ENCODE measurements at regions not wholly inside any gene's neighbourhood (a gene's known extent, or its start where the extent isn't known, plus 50 kb on each side); places are given as distances from the start of the nearest gene placed in this dataset.

DNA sequence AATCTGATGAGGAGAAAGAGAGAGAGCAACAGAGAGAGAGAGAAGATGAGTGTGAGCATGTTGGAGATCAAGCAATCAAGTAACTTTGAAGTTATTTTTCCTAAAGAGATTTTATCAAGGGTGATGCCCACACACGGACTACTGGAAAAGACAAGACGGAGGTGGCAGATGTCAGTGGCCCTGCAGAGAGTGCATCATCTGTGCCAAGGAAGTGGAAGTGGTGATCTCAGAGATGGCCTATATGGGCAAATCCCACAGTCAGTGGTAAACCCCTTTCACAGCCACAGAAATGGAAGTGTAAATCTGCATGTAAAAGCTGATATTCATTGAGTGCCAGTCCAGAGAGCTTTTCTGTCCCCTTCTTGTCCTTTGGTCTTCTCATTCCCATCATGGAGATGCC, 577.2 kb upstream of the AADAT start:
- no peaks in the 10 kb centered on the region for H3K9me1 ChIP-seq (replicated peaks; ENCODE audit: control insufficient read depth, extremely low read depth, insufficient read depth, low read length)
- no peaks in the 10 kb centered on the region for H3K4me1 ChIP-seq (ENCODE audit: control insufficient read depth, extremely low read depth, insufficient read depth, low read length)
- POLR2A ChIA-PET: no interaction called here
- dilution Hi-C loops (cut with MboI; ENCODE audit: extremely low pct_ligation_motif_present, low sequenced_read_pairs) (no loop called here), intact Hi-C loops (cut with micrococcal nuclease) (no loop called here)
- no TSS peak for BruUV-seq (replicated peaks)
- FAIRE-seq (no peak), DNase-seq (ENCODE audit: low read depth, low spot score) (no peak)
- H3K27ac ChIP-seq (ENCODE audit: insufficient read depth, low read depth, low read length): no peak overlapping the region
- H3K9me3 ChIP-seq (replicated peaks; ENCODE audit: control insufficient read depth, insufficient read depth, low read length): peaks cover 2% of the 10 kb centered on the region
- TF ChIP-seq EZH2 (IDR thresholded peaks at IDR 0.05; ENCODE audit: borderline replicate concordance, low read depth, low read length, severe bottlenecking) (no peak), POLR2AphosphoS5 (IDR thresholded peaks at IDR 0.05; ENCODE audit: insufficient read depth, low read depth, low read length) (no peak), MYC (IDR thresholded peaks at IDR 0.05; ENCODE audit: low read depth, low read length) (no peak), FOS (IDR thresholded peaks at IDR 0.05; ENCODE audit: borderline replicate concordance, insufficient read depth, low read length) (no peak), POLR2A (IDR thresholded peaks at IDR 0.05; ENCODE audit: low read depth, low read length) (no peak), JUN (IDR thresholded peaks at IDR 0.05; ENCODE audit: borderline replicate concordance, insufficient read depth, insufficient read length, low read depth) (no peak), GATA2 (IDR thresholded peaks at IDR 0.05; ENCODE audit: insufficient read depth, insufficient read length, low read depth, low read length) (no peak)
- TF ChIP-seq, protein P1, sequence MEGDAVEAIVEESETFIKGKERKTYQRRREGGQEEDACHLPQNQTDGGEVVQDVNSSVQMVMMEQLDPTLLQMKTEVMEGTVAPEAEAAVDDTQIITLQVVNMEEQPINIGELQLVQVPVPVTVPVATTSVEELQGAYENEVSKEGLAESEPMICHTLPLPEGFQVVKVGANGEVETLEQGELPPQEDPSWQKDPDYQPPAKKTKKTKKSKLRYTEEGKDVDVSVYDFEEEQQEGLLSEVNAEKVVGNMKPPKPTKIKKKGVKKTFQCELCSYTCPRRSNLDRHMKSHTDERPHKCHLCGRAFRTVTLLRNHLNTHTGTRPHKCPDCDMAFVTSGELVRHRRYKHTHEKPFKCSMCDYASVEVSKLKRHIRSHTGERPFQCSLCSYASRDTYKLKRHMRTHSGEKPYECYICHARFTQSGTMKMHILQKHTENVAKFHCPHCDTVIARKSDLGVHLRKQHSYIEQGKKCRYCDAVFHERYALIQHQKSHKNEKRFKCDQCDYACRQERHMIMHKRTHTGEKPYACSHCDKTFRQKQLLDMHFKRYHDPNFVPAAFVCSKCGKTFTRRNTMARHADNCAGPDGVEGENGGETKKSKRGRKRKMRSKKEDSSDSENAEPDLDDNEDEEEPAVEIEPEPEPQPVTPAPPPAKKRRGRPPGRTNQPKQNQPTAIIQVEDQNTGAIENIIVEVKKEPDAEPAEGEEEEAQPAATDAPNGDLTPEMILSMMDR (IDR thresholded peaks at IDR 0.05; ENCODE audit: extremely low read depth in 1 of 2, insufficient read depth in 1 of 2, low read depth in 1 of 2, low read length in 2 of 2): no peak
- TF ChIP-seq, protein P2, sequence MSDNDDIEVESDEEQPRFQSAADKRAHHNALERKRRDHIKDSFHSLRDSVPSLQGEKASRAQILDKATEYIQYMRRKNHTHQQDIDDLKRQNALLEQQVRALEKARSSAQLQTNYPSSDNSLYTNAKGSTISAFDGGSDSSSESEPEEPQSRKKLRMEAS (IDR thresholded peaks at IDR 0.05; ENCODE audit: insufficient read depth, insufficient read length): no peak
- no peak overlapping the region for H3K4me2 ChIP-seq (ENCODE audit: insufficient read depth, low read length)
- H3K27me3 ChIP-seq (ENCODE audit: control insufficient read depth in 2 of 2, insufficient read depth in 2 of 2, low read length in 2 of 2): no peaks in the 10 kb centered on the region
- H3K9ac ChIP-seq (replicated peaks; ENCODE audit: extremely low read depth, insufficient read depth, low read length): no peak overlapping the region
- no peak overlapping the region for H3K4me3 ChIP-seq (replicated peaks in 1 of 3; ENCODE audit: insufficient read depth in 1 of 3, low read depth in 1 of 3, low read length in 3 of 3)
- CTCF ChIA-PET: no interaction called here
- no peak overlapping the region for H2AFZ ChIP-seq (ENCODE audit: low read depth, low read length)
- H3K36me3 ChIP-seq (ENCODE audit: control insufficient read depth in 2 of 2, extremely low read depth in 1 of 2, insufficient read depth in 2 of 2, low read length in 2 of 2): no peaks in the 10 kb centered on the region
- no peaks in the 10 kb centered on the region for H3K79me2 ChIP-seq (ENCODE audit: control insufficient read depth, insufficient read depth, low read length)
- H4K20me1 ChIP-seq (replicated peaks; ENCODE audit: control insufficient read depth, extremely low read depth, insufficient read depth, low read length): no peaks in the 10 kb centered on the region
